ENCODE measurements at regions not wholly inside any gene's neighbourhood (a gene's known extent, or its start where the extent isn't known, plus 50 kb on each side); places are given as distances from the start of the nearest gene placed in this dataset.

GRCh38 chr3:118075873-118076272 is 958.8 kb downstream of the IGSF11 start:
- H4K20me1 ChIP-seq (ENCODE audit: insufficient read depth, low read length) = no peaks in the 10 kb centered on the region
- H3K79me2 ChIP-seq (ENCODE audit: low read length) = no peaks in the 10 kb centered on the region
- peaks cover 6% of the 10 kb centered on the region for H3F3A ChIP-seq (ENCODE audit: insufficient read depth, low read length)
- H3K9me2 ChIP-seq (replicated peaks; ENCODE audit: insufficient read depth, low read length) = no peaks in the 10 kb centered on the region
- no peaks in the 10 kb centered on the region for H3K36me3 ChIP-seq (replicated peaks; ENCODE audit: insufficient read depth, low read length)
- no peak for DNase-seq
- H2AFZ ChIP-seq (ENCODE audit: low read length) = no peak overlapping the region
- no peak overlapping the region for H3K4me3 ChIP-seq (ENCODE audit: low read length)
- no peaks in the 10 kb centered on the region for H3K9me3 ChIP-seq (replicated peaks; ENCODE audit: insufficient read depth, low read length)
- no peak for TF ChIP-seq EZH2 (optimal IDR thresholded peaks at IDR 0.05; ENCODE audit: low read depth, low read length)
- no peak overlapping the region for H3K4me2 ChIP-seq (ENCODE audit: low read depth, low read length)
- H3K27ac ChIP-seq (ENCODE audit: low read length) = no peak overlapping the region
- H3K4me1 ChIP-seq (ENCODE audit: low read length) = peaks cover 5% of the 10 kb centered on the region; the same call in 1 of the 2 replicates
- H3K27me3 ChIP-seq (replicated peaks; ENCODE audit: insufficient read depth, low read length) = no peaks in the 10 kb centered on the region
- H3K9ac ChIP-seq (ENCODE audit: low read length) = no peak overlapping the region

GRCh38 chr3:118077332-118077731 is 957.3 kb downstream of the IGSF11 start:
- no peaks in the 10 kb centered on the region for H4K20me1 ChIP-seq (ENCODE audit: insufficient read depth, low read length)
- DNase-seq = no peak
- no peak overlapping the region for H3K4me2 ChIP-seq (ENCODE audit: low read depth, low read length)
- no peaks in the 10 kb centered on the region for H3K36me3 ChIP-seq (replicated peaks; ENCODE audit: insufficient read depth, low read length)
- TF ChIP-seq CTCF (IDR thresholded peaks at IDR 0.05; ENCODE audit: low read length) (no peak), EZH2 (optimal IDR thresholded peaks at IDR 0.05; ENCODE audit: low read depth, low read length) (no peak), EZH2phosphoT487 (IDR thresholded peaks at IDR 0.05; ENCODE audit: low read length) (no peak)
- H3K9ac ChIP-seq (ENCODE audit: low read length) = no peak overlapping the region
- no peak overlapping the region for H3K4me3 ChIP-seq (ENCODE audit: low read length)
- peaks cover 12% of the 10 kb centered on the region for H3F3A ChIP-seq (ENCODE audit: insufficient read depth, low read length)
- no peaks in the 10 kb centered on the region for H3K79me2 ChIP-seq (ENCODE audit: low read length)
- peaks cover 12% of the 10 kb centered on the region for H3K4me1 ChIP-seq (ENCODE audit: low read length)
- H3K9me3 ChIP-seq (replicated peaks; ENCODE audit: insufficient read depth, low read length) = no peaks in the 10 kb centered on the region
- H3K27me3 ChIP-seq (replicated peaks; ENCODE audit: insufficient read depth, low read length) = no peaks in the 10 kb centered on the region
- H3K9me2 ChIP-seq (replicated peaks; ENCODE audit: insufficient read depth, low read length) = no peaks in the 10 kb centered on the region
- no peak overlapping the region for H3K27ac ChIP-seq (ENCODE audit: low read length)
- H2AFZ ChIP-seq (ENCODE audit: low read length) = no peak overlapping the region

GRCh38 chr3:118080889-118081288 is 953.8 kb downstream of the IGSF11 start:
- peak; percentile 94 for DNase-seq
- Histone ChIP-seq H3K4me2 (ENCODE audit: low read depth, low read length) (peak overlapping the region; percentile 70), H3F3A (ENCODE audit: insufficient read depth, low read length) (peaks cover 12% of the 10 kb centered on the region), H3K4me3 (ENCODE audit: low read length) (peak overlapping the region; percentile 38), H3K9ac (ENCODE audit: low read length) (peak overlapping the region; percentile 41), H3K9me2 (replicated peaks; ENCODE audit: insufficient read depth, low read length) (no peaks in the 10 kb centered on the region), H3K4me1 (ENCODE audit: low read length) (peaks cover 12% of the 10 kb centered on the region), H4K20me1 (ENCODE audit: insufficient read depth, low read length) (no peaks in the 10 kb centered on the region), H3K79me2 (ENCODE audit: low read length) (no peaks in the 10 kb centered on the region), H3K27me3 (replicated peaks; ENCODE audit: insufficient read depth, low read length) (no peaks in the 10 kb centered on the region), H3K27ac (ENCODE audit: low read length) (peak overlapping the region; percentile 74), H3K36me3 (replicated peaks; ENCODE audit: insufficient read depth, low read length) (no peaks in the 10 kb centered on the region), H2AFZ (ENCODE audit: low read length) (peak overlapping the region; percentile 58; the same call in 1 of the 2 replicates), H3K9me3 (replicated peaks; ENCODE audit: insufficient read depth, low read length) (no peaks in the 10 kb centered on the region)
- no peak for TF ChIP-seq EZH2 (optimal IDR thresholded peaks at IDR 0.05; ENCODE audit: low read depth, low read length)

GRCh38 chr3:118088696-118089095 is 946.0 kb downstream of the IGSF11 start:
- Histone ChIP-seq H3K27ac (ENCODE audit: low read length) (no peak overlapping the region), H3K36me3 (replicated peaks; ENCODE audit: insufficient read depth, low read length) (no peaks in the 10 kb centered on the region), H3K4me1 (ENCODE audit: low read length) (no peaks in the 10 kb centered on the region), H3K4me3 (ENCODE audit: low read length) (no peak overlapping the region), H3K79me2 (ENCODE audit: low read length) (no peaks in the 10 kb centered on the region), H3K9me2 (replicated peaks; ENCODE audit: insufficient read depth, low read length) (no peaks in the 10 kb centered on the region), H3K9me3 (replicated peaks; ENCODE audit: insufficient read depth, low read length) (no peaks in the 10 kb centered on the region), H2AFZ (ENCODE audit: low read length) (no peak overlapping the region), H3K27me3 (replicated peaks; ENCODE audit: insufficient read depth, low read length) (no peaks in the 10 kb centered on the region), H3F3A (ENCODE audit: insufficient read depth, low read length) (no peaks in the 10 kb centered on the region), H3K9ac (ENCODE audit: low read length) (no peak overlapping the region), H4K20me1 (ENCODE audit: insufficient read depth, low read length) (no peaks in the 10 kb centered on the region), H3K4me2 (ENCODE audit: low read depth, low read length) (no peak overlapping the region)
- TF ChIP-seq EZH2phosphoT487 (IDR thresholded peaks at IDR 0.05; ENCODE audit: low read length) (no peak), EZH2 (optimal IDR thresholded peaks at IDR 0.05; ENCODE audit: low read depth, low read length) (no peak), CTCF (IDR thresholded peaks at IDR 0.05; ENCODE audit: low read length) (no peak)
- DNase-seq = no peak

All from MM.1S (cell line).